H1 (cell line): ENCODE measurements at regions not wholly inside any gene's neighbourhood (a gene's known extent, or its start where the extent isn't known, plus 50 kb on each side); places are given as distances from the start of the nearest gene placed in this dataset.

ENCODE experiments used
- CTCF ChIA-PET: fragments of 300-600 bp; sonication (Branson Sonifier 250); formaldehyde crosslinking; loops from one replicate; lab custom pipeline; 2021; ENCODE audit not compliant: partially characterized antibody; lab: Charles Lee
- POLR2A ChIA-PET: fragments of 300-600 bp; sonication (Branson Sonifier 250); formaldehyde crosslinking; loops from one replicate; lab custom pipeline; 2021; ENCODE audit warnings: inconsistent platforms; ENCODE audit not compliant: partially characterized antibody; lab: Charles Lee
- DNase-seq, 2 experiments: peaks; one replicate each; pipeline versions ENCODE4 v3.0.0 to v3.0.0-alpha.2; 2010 to 2022; ENCODE audit warnings: low spot score in 2 of 2, low read depth in 1 of 2, mixed read lengths in 1 of 2
- FAIRE-seq: peaks from 2 replicates; lab custom pipeline; 2011; peaks lifted over from hg19 to GRCh38; lab: Jason Lieb, UNC
- H2AFZ ChIP-seq: 2 replicates; pipeline ENCODE4 v1.8.1; 2012; ENCODE audit warnings: low read length, inconsistent platforms
- H2AK5ac ChIP-seq: 2 replicates; pipeline ENCODE4 v1.6.1; 2013; ENCODE audit warnings: low read depth, low read length
- H2BK120ac ChIP-seq: replicated peaks from 2 replicates; pipeline ENCODE3; 2013; ENCODE audit warnings: low read depth, low read length, inconsistent platforms
- H2BK12ac ChIP-seq: 2 replicates; pipeline ENCODE4 v1.6.1; 2013; ENCODE audit warnings: low read depth, low read length
- H2BK15ac ChIP-seq: 2 replicates; pipeline ENCODE4 v1.6.1; 2013; ENCODE audit warnings: low read length
- H2BK20ac ChIP-seq: 2 replicates; pipeline ENCODE4 v1.6.1; 2013; ENCODE audit warnings: low read length
- H2BK5ac ChIP-seq: 2 replicates; pipeline ENCODE4 v1.6.1; 2013; ENCODE audit warnings: low read depth, low read length
- H3K14ac ChIP-seq: 2 replicates; pipeline ENCODE4 v1.6.1; 2013; ENCODE audit warnings: inconsistent platforms; ENCODE audit not compliant: insufficient read length
- H3K18ac ChIP-seq: 2 replicates; pipeline ENCODE4 v1.6.1; 2013; ENCODE audit warnings: low read length; ENCODE audit errors: extremely low read depth
- H3K23ac ChIP-seq: 2 replicates; pipeline ENCODE4 v1.6.1; 2013; ENCODE audit warnings: inconsistent platforms; ENCODE audit not compliant: insufficient read length
- H3K23me2 ChIP-seq: 2 replicates; pipeline ENCODE4 v1.6.1; 2013; ENCODE audit warnings: low read depth, low read length
- H3K27ac ChIP-seq: 2 replicates; pipeline ENCODE4 v1.6.1; 2011; ENCODE audit warnings: low read depth, low read length, inconsistent platforms
- H3K27me3 ChIP-seq, 4 experiments: replicated peaks in 1 of 4; 1 replicate in 1 of 4; 2 replicates in 3 of 4; pipeline versions ENCODE4 v1.6.1 to v1.8.1; 2011 to 2013; ENCODE audit warnings: low read length in 3 of 4, mild to moderate bottlenecking in 3 of 4, inconsistent platforms in 2 of 4, mixed read lengths in 2 of 4, moderate library complexity in 1 of 4; ENCODE audit not compliant: control insufficient read depth in 3 of 4, insufficient read depth in 3 of 4; ENCODE audit errors: extremely low read depth in 1 of 4
- H3K36me3 ChIP-seq, 4 experiments: 2 replicates each; pipeline versions ENCODE4 v1.6.1 to v1.8.1; 2011 to 2013; ENCODE audit warnings: mild to moderate bottlenecking in 4 of 4, low read length in 3 of 4, moderate library complexity in 2 of 4, control low read depth in 1 of 4, inconsistent platforms in 1 of 4; ENCODE audit not compliant: insufficient read depth in 4 of 4, control insufficient read depth in 2 of 4
- H3K4ac ChIP-seq: replicated peaks from 2 replicates; pipeline ENCODE3; 2013; ENCODE audit warnings: low read length, low read depth, mixed read lengths, inconsistent platforms; ENCODE audit not compliant: insufficient read length
- H3K4me1 ChIP-seq, 4 experiments: replicated peaks in 1 of 4; 1 replicate in 1 of 4; 2 replicates in 3 of 4; pipeline versions ENCODE4 v1.6.1 to v1.8.1; 2011 to 2013; ENCODE audit warnings: low read length in 3 of 4, inconsistent platforms in 2 of 4, mixed read lengths in 1 of 4; ENCODE audit not compliant: insufficient read depth in 4 of 4, control insufficient read depth in 3 of 4
- H3K4me2 ChIP-seq, 2 experiments: 2 replicates each; pipeline versions ENCODE4 v1.6.1 to v1.8.1; 2011 to 2013; ENCODE audit warnings: low read depth in 2 of 2, low read length in 2 of 2, control low read depth in 1 of 2, inconsistent platforms in 1 of 2, mild to moderate bottlenecking in 1 of 2; ENCODE audit not compliant: insufficient read depth in 1 of 2
- H3K4me3 ChIP-seq, 4 experiments: fragments of 200-600, 300-600 bp in 1 of 4; sonication (generic), shearing (Covaris generic), sonication (Bioruptor Twin) in 1 of 4; 2 replicates each; pipeline versions ENCODE4 v1.5.1 to v1.8.1; 2011 to 2016; ENCODE audit warnings: low read length in 4 of 4, low read depth in 3 of 4, control low read depth in 2 of 4, inconsistent platforms in 2 of 4, mild to moderate bottlenecking in 2 of 4, mixed read lengths in 1 of 4, moderate library complexity in 1 of 4; ENCODE audit not compliant: insufficient read depth in 2 of 4; ENCODE audit errors: extremely low read depth in 1 of 4
- H3K56ac ChIP-seq: replicated peaks from 2 replicates; pipeline ENCODE3; 2013; ENCODE audit warnings: low read depth, mild to moderate bottlenecking, mixed read lengths, low read length, inconsistent platforms; ENCODE audit not compliant: insufficient read length
- H3K79me1 ChIP-seq: 2 replicates; pipeline ENCODE4 v1.6.1; 2013; ENCODE audit warnings: low read depth, low read length, control low read depth
- H3K79me2 ChIP-seq, 2 experiments: 2 replicates each; pipeline versions ENCODE4 v1.6.1 to v1.8.1; 2012 to 2013; ENCODE audit warnings: low read length in 2 of 2, mild to moderate bottlenecking in 2 of 2, inconsistent platforms in 1 of 2; ENCODE audit not compliant: insufficient read depth in 2 of 2, control insufficient read depth in 1 of 2
- H3K9ac ChIP-seq, 4 experiments: replicated peaks in 1 of 4; 1 replicate in 1 of 4; 2 replicates in 3 of 4; pipeline versions ENCODE4 v1.6.1 to v1.8.1; 2011 to 2013; ENCODE audit warnings: low read depth in 3 of 4, low read length in 3 of 4, control low read depth in 2 of 4, mild to moderate bottlenecking in 2 of 4, moderate library complexity in 2 of 4, inconsistent platforms in 1 of 4; ENCODE audit errors: extremely low read depth in 1 of 4
- H3K9me3 ChIP-seq, 2 experiments: 2 replicates each; pipeline versions ENCODE4 v1.6.1 to v1.8.1; 2012 to 2013; ENCODE audit warnings: mild to moderate bottlenecking in 2 of 2, moderate library complexity in 2 of 2, control low read depth in 1 of 2, inconsistent platforms in 1 of 2, low read depth in 1 of 2, low read length in 1 of 2, mixed read lengths in 1 of 2; ENCODE audit not compliant: insufficient read depth in 2 of 2
- H4K20me1 ChIP-seq, 2 experiments: replicated peaks in 1 of 2; 2 replicates each; pipeline versions ENCODE3 to v1.8.1; 2011 to 2013; ENCODE audit warnings: inconsistent platforms in 2 of 2, low read length in 2 of 2, mild to moderate bottlenecking in 1 of 2; ENCODE audit not compliant: insufficient read depth in 2 of 2, control insufficient read depth in 1 of 2
- H4K5ac ChIP-seq: 2 replicates; pipeline ENCODE4 v1.6.1; 2013; ENCODE audit warnings: low read length, low read depth, mixed read lengths, inconsistent platforms; ENCODE audit not compliant: insufficient read length
- H4K8ac ChIP-seq: 2 replicates; pipeline ENCODE4 v1.8.0; 2013; ENCODE audit warnings: mild to moderate bottlenecking, moderate library complexity, low read length, inconsistent platforms; ENCODE audit not compliant: insufficient read depth; ENCODE audit errors: extremely low read depth
- H4K91ac ChIP-seq: replicated peaks from 2 replicates; pipeline ENCODE3; 2013; ENCODE audit warnings: low read length, mixed read lengths, inconsistent platforms; ENCODE audit not compliant: insufficient read length
- ASH2L ChIP-seq: fragments of 200-600, 300-600 bp; sonication (generic); IDR thresholded peaks from one replicate; pipeline ENCODE4 v1.7.1; 2017; ENCODE audit warnings: low read length
- BCL11A ChIP-seq, 2 experiments: IDR thresholded peaks; one replicate each; pipeline ENCODE4 v1.6.1; 2011; ENCODE audit warnings: low read depth in 2 of 2, low read length in 2 of 2, mild to moderate bottlenecking in 2 of 2
- CHD2 ChIP-seq: IDR thresholded peaks from 2 replicates; pipeline ENCODE4 v1.6.1; 2012; ENCODE audit warnings: low read length, improper control_type of control experiment
- CREB1 ChIP-seq: IDR thresholded peaks from 2 replicates; pipeline ENCODE4 v1.6.1; 2012; ENCODE audit warnings: inconsistent platforms
- EGR1 ChIP-seq: IDR thresholded peaks from 2 replicates; pipeline ENCODE4 v1.6.1; 2011; ENCODE audit warnings: low read depth, low read length, borderline replicate concordance
- EP300 ChIP-seq, 2 experiments: IDR thresholded peaks; 1 replicate in 1 of 2; 2 replicates in 1 of 2; pipeline ENCODE4 v1.6.1; 2011 to 2012; ENCODE audit warnings: low read depth in 2 of 2, low read length in 2 of 2, mild to moderate bottlenecking in 2 of 2, borderline replicate concordance in 1 of 2, inconsistent platforms in 1 of 2, moderate library complexity in 1 of 2
- JUND ChIP-seq: IDR thresholded peaks from 2 replicates; pipeline ENCODE4 v1.6.1; 2011; ENCODE audit warnings: mild to moderate bottlenecking, improper control_type of control experiment, low read length
- KDM4A ChIP-seq: IDR thresholded peaks from one replicate; pipeline ENCODE4 v1.7.1; 2012; ENCODE audit warnings: low read depth, mild to moderate bottlenecking, moderate library complexity, low read length, inconsistent platforms; ENCODE audit not compliant: severe bottlenecking
- RFX5 ChIP-seq: IDR thresholded peaks from 2 replicates; pipeline ENCODE4 v1.6.1; 2011; ENCODE audit warnings: low read depth, low read length, improper control_type of control experiment, borderline replicate concordance
- RNF2 ChIP-seq: fragments of 200-900, 300-1000 bp; sonication (generic); IDR thresholded peaks from 2 replicates; pipeline ENCODE4 v1.7.1; 2016; ENCODE audit warnings: borderline replicate concordance, low read depth, mild to moderate bottlenecking, antibody characterized with exemption, low read length; ENCODE audit not compliant: poor library complexity, severe bottlenecking; ENCODE audit errors: missing control alignments
- WGBS, 2 experiments: shearing (Covaris generic) in 1 of 2; methylation state at CpG; one replicate each; pipeline versions ENCODE4 v1.1.6 to v1.1.7; 2013 to 2015; ENCODE audit warnings: low lambda C conversion rate in 2 of 2, mixed read lengths in 2 of 2, inconsistent platforms in 1 of 2, low coverage in 1 of 2, missing lambda C conversion rate in 1 of 2; ENCODE audit not compliant: insufficient replicate concordance in 2 of 2, insufficient coverage in 1 of 2, insufficient read length in 1 of 2; ENCODE audit errors: extremely low coverage in 1 of 2, missing lambda C conversion rate in 1 of 2; 5-methylcytosine and 5-hydroxymethylcytosine counted together
- TF ChIP-seq, protein P1 (sequence below): IDR thresholded peaks from 2 replicates; pipeline ENCODE4 v1.6.1; 2012; ENCODE audit warnings: inconsistent platforms

DNA sequence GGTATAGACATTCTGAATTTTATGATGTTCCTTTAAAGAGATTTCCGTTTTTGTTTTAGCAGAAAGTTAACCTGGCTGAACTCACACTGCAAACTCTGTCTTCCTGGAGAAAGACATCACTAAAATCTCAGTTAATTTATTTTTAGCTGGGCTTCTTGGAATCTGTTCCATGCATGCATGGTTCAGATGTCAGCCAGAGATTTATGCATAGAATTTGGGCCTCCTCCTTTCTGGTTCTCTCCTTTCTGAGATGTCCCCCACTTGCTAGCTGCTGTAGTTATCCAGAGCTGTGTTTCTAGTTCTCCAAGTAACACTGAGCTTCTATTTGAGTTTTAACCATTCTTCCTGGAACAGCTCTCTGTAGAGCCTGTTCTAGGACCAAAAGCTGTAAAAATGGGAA lies 77.3 kb upstream of the TANC2 start:
- TF ChIP-seq, protein P1, sequence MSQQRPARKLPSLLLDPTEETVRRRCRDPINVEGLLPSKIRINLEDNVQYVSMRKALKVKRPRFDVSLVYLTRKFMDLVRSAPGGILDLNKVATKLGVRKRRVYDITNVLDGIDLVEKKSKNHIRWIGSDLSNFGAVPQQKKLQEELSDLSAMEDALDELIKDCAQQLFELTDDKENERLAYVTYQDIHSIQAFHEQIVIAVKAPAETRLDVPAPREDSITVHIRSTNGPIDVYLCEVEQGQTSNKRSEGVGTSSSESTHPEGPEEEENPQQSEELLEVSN: no peak
- TF ChIP-seq JUND (no peak), BCL11A (IDR thresholded peaks at IDR 0.05; ENCODE audit: low read depth in 2 of 2, low read length in 2 of 2) (no peak), CREB1 (no peak), CHD2 (no peak), RFX5 (no peak), ASH2L (no peak), KDM4A (no peak), EP300 (IDR thresholded peaks at IDR 0.05; ENCODE audit: borderline replicate concordance in 1 of 2, low read depth in 2 of 2, low read length in 2 of 2) (no peak), RNF2 (no peak), EGR1 (no peak)
- Histone ChIP-seq H3K36me3 (no peaks in the 10 kb centered on the region), H3K79me2 (no peaks in the 10 kb centered on the region), H2BK120ac (no peak overlapping the region), H3K9me3 (no peaks in the 10 kb centered on the region), H4K91ac (no peak overlapping the region), H3K27me3 (no peaks in the 10 kb centered on the region), H3K56ac (no peak overlapping the region), H3K79me1 (no peaks in the 10 kb centered on the region), H4K20me1 (no peaks in the 10 kb centered on the region), H3K27ac (no peak overlapping the region), H2BK20ac (no peak overlapping the region), H2AK5ac (no peak overlapping the region), H3K4me2 (no peak overlapping the region), H3K23me2 (no peaks in the 10 kb centered on the region), H3K14ac (no peak overlapping the region), H2AFZ (no peak overlapping the region), H3K4me1 (peaks cover 0 to 2% (median under 1%) of the 10 kb centered on the region in 4 experiments; a peak in 2 of 7 replicates), H2BK15ac (no peak overlapping the region), H4K5ac (no peak overlapping the region), H3K18ac (no peak overlapping the region), H2BK5ac (no peak overlapping the region), H3K4me3 (no peak overlapping the region), H3K4ac (no peak overlapping the region), H3K9ac (no peak overlapping the region), H3K23ac (no peak overlapping the region), H2BK12ac (no peak overlapping the region), H4K8ac (no peak overlapping the region)
- DNase-seq: no peak
- no peak for FAIRE-seq
- ChIA-PET POLR2A (no interaction called here), CTCF (no interaction called here)
- 85% methylated on average over 1 of the region's 1 CpG; no CpG with 5 or more reads in 1 of the 2 experiments for WGBS, 2 experiments
